ENCODE measurements at regions not wholly inside any gene's neighbourhood (a gene's known extent, or its start where the extent isn't known, plus 50 kb on each side); places are given as distances from the start of the nearest gene placed in this dataset.
"Not testable (repeated sequence)": the region's sequence is repeated elsewhere in the genome, so short reads cannot be mapped to it uniquely, and the experiment has no call there.

DNA sequence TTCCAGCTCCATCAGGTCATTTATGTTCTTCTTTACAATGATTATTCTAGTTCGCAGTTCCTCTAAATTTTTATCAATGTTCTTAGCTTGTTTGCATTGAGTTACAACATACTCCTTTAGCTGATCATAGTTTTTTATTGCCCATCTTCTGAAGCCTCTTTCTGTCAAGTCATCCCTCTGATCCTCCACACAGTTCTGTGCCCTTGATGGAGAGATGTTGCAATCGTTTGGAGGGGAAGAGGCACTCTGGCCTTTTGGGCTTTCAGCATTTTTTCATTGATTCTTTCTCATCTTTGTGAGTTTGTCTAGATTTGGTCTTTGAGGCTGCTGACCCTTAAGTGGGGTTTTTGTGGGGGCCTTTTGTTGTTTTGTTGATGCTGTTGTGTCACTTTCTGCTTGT lies 234.6 kb upstream of the CBLB start:
- H2AFZ ChIP-seq (ENCODE audit: low read depth, low read length), result no peak overlapping the region
- no peak overlapping the region for H3K4me2 ChIP-seq (ENCODE audit: low read length)
- H4K20me1 ChIP-seq (ENCODE audit: insufficient read depth, low read length), result no peaks in the 10 kb centered on the region
- no peaks in the 10 kb centered on the region for H3K79me2 ChIP-seq (ENCODE audit: low read length)
- H3K36me3 ChIP-seq (replicated peaks; ENCODE audit: low read depth, low read length), result no peaks in the 10 kb centered on the region
- no peaks in the 10 kb centered on the region for H3K27me3 ChIP-seq (ENCODE audit: low read depth, low read length)
- no peaks in the 10 kb centered on the region for H3K9me3 ChIP-seq (ENCODE audit: insufficient read depth, low read length)
- H3K27ac ChIP-seq (ENCODE audit: low read length), result no peak overlapping the region
- H3K9ac ChIP-seq (ENCODE audit: low read length), result no peak overlapping the region
- TF ChIP-seq EZH2phosphoT487 (IDR thresholded peaks at IDR 0.05; ENCODE audit: low read depth), result no peak
- TF ChIP-seq, protein P1, sequence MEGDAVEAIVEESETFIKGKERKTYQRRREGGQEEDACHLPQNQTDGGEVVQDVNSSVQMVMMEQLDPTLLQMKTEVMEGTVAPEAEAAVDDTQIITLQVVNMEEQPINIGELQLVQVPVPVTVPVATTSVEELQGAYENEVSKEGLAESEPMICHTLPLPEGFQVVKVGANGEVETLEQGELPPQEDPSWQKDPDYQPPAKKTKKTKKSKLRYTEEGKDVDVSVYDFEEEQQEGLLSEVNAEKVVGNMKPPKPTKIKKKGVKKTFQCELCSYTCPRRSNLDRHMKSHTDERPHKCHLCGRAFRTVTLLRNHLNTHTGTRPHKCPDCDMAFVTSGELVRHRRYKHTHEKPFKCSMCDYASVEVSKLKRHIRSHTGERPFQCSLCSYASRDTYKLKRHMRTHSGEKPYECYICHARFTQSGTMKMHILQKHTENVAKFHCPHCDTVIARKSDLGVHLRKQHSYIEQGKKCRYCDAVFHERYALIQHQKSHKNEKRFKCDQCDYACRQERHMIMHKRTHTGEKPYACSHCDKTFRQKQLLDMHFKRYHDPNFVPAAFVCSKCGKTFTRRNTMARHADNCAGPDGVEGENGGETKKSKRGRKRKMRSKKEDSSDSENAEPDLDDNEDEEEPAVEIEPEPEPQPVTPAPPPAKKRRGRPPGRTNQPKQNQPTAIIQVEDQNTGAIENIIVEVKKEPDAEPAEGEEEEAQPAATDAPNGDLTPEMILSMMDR (IDR thresholded peaks at IDR 0.05; ENCODE audit: low read depth, low read length), result no peak
- no peaks in the 10 kb centered on the region for H3K4me1 ChIP-seq (ENCODE audit: low read length)
- H3K4me3 ChIP-seq (ENCODE audit: low read length), result no peak overlapping the region

DNA sequence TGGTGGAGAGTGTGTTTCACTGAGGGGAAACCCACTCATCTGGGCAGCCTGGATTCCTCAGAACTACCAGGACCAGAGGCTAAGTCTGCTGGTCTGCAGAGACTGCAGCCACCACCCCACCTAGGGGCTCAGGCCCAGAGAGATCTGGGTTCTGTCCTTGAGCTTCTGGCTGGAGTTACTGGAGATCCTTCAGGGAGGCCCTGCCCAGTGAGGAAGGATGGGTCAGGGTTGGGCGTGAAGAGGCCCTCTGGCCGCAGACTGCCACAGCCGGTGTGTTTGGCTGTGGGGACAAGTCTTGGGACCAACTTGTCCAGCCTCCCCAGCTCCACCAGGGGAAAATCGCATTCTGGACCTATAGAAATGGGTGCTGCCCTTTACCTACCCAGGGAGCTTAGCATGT lies 235.3 kb upstream of the CBLB start:
- Histone ChIP-seq H3K36me3 (replicated peaks; ENCODE audit: low read depth, low read length) (no peaks in the 10 kb centered on the region), H3K79me2 (ENCODE audit: low read length) (no peaks in the 10 kb centered on the region), H3K4me3 (ENCODE audit: low read length) (no peak overlapping the region), H2AFZ (ENCODE audit: low read depth, low read length) (no peak overlapping the region), H4K20me1 (ENCODE audit: insufficient read depth, low read length) (no peaks in the 10 kb centered on the region), H3K9ac (ENCODE audit: low read length) (no peak overlapping the region), H3K9me3 (ENCODE audit: insufficient read depth, low read length) (no peaks in the 10 kb centered on the region), H3K4me1 (ENCODE audit: low read length) (no peaks in the 10 kb centered on the region), H3K4me2 (ENCODE audit: low read length) (no peak overlapping the region), H3K27me3 (ENCODE audit: low read depth, low read length) (no peaks in the 10 kb centered on the region), H3K27ac (ENCODE audit: low read length) (no peak overlapping the region)
- TF ChIP-seq, protein P1 (IDR thresholded peaks at IDR 0.05; ENCODE audit: low read depth, low read length), result no peak
- no peak for TF ChIP-seq EZH2phosphoT487 (IDR thresholded peaks at IDR 0.05; ENCODE audit: low read depth)

DNA sequence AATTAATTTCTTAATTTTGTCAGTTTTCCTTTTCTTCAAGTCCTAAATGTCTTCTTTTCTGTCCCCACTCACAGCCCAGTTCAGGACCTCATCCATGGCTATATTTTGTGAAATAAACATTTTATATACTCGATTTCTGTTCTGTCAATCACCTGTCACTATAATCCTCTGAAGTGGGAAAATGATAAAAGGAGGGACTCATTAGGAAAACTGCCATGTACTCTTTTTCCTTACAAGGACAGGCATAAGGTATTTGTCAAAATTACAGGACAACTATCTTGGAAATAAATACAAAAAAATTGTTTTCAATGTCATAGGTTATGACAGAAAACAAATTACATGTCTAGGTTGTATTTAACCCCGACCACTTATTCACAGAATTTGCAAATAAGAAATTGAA lies 240.1 kb upstream of the CBLB start:
- no peak overlapping the region for H2AFZ ChIP-seq (ENCODE audit: low read depth, low read length)
- no peaks in the 10 kb centered on the region for H4K20me1 ChIP-seq (ENCODE audit: insufficient read depth, low read length)
- no peaks in the 10 kb centered on the region for H3K4me1 ChIP-seq (ENCODE audit: low read length)
- H3K36me3 ChIP-seq (replicated peaks; ENCODE audit: low read depth, low read length), result no peaks in the 10 kb centered on the region
- no peak overlapping the region for H3K9ac ChIP-seq (ENCODE audit: low read length)
- H3K27me3 ChIP-seq (ENCODE audit: low read depth, low read length), result no peaks in the 10 kb centered on the region
- TF ChIP-seq, protein P1 (IDR thresholded peaks at IDR 0.05; ENCODE audit: low read depth, low read length), result no peak
- no peak for TF ChIP-seq EZH2phosphoT487 (IDR thresholded peaks at IDR 0.05; ENCODE audit: low read depth)
- no peaks in the 10 kb centered on the region for H3K9me3 ChIP-seq (ENCODE audit: insufficient read depth, low read length)
- no peaks in the 10 kb centered on the region for H3K79me2 ChIP-seq (ENCODE audit: low read length)
- H3K4me3 ChIP-seq (ENCODE audit: low read length), result no peak overlapping the region
- no peak overlapping the region for H3K4me2 ChIP-seq (ENCODE audit: low read length)
- no peak overlapping the region for H3K27ac ChIP-seq (ENCODE audit: low read length)

DNA sequence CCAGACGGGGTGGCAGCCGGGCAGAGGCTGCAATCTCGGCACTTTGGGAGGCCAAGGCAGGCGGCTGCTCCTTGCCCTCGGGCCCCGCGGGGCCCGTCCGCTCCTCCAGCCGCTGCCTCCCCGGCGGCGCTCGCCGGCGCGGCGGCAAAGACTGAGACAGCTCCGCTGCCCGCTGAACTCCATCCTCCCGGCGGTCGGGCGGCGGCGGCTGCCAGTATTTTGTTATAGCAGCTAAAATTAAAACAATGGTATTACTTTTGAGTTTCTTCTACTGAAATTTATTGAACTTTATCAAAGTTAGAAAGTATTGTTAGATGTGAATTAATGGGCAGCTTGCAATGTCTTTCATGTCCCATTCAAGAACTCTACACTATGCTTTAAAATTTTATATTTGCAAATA lies 243.7 kb upstream of the CBLB start:
- not testable (repeated sequence) for H3K27me3 ChIP-seq (ENCODE audit: low read depth, low read length); H3K36me3 ChIP-seq (replicated peaks; ENCODE audit: low read depth, low read length); H2AFZ ChIP-seq (ENCODE audit: low read depth, low read length); H3K9me3 ChIP-seq (ENCODE audit: insufficient read depth, low read length); H3K79me2 ChIP-seq (ENCODE audit: low read length); H4K20me1 ChIP-seq (ENCODE audit: insufficient read depth, low read length); H3K9ac ChIP-seq (ENCODE audit: low read length); H3K4me3 ChIP-seq (ENCODE audit: low read length); H3K4me2 ChIP-seq (ENCODE audit: low read length); H3K4me1 ChIP-seq (ENCODE audit: low read length); H3K27ac ChIP-seq (ENCODE audit: low read length)

DNA sequence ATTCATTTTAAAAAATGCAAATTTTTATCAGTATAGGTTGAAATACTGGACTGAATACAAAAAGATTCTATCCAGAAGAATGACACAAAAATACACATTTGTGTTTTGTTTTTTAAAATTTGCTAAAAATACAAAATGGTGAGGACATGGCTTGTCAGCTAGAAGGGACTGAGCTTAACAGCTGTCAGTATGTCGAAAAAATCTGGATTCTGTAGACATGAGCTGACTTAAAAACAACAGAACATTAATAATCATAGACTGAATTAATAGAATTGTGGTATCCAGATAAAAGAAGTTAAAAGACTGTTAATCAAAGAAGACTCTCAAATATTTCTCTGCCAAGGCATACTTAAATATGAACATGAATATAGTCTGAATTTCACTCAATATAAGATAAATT lies 244.9 kb upstream of the CBLB start:
- Histone ChIP-seq H3K79me2 (ENCODE audit: low read length) (no peaks in the 10 kb centered on the region), H2AFZ (ENCODE audit: low read depth, low read length) (no peak overlapping the region), H3K4me3 (ENCODE audit: low read length) (no peak overlapping the region), H3K27me3 (ENCODE audit: low read depth, low read length) (no peaks in the 10 kb centered on the region), H3K27ac (ENCODE audit: low read length) (no peak overlapping the region), H4K20me1 (ENCODE audit: insufficient read depth, low read length) (no peaks in the 10 kb centered on the region), H3K4me1 (ENCODE audit: low read length) (no peaks in the 10 kb centered on the region), H3K9ac (ENCODE audit: low read length) (no peak overlapping the region), H3K36me3 (replicated peaks; ENCODE audit: low read depth, low read length) (no peaks in the 10 kb centered on the region), H3K4me2 (ENCODE audit: low read length) (no peak overlapping the region), H3K9me3 (ENCODE audit: insufficient read depth, low read length) (no peaks in the 10 kb centered on the region)
- TF ChIP-seq, protein P1 (IDR thresholded peaks at IDR 0.05; ENCODE audit: low read depth, low read length), result no peak
- TF ChIP-seq EZH2phosphoT487 (IDR thresholded peaks at IDR 0.05; ENCODE audit: low read depth), result no peak
